PC-9 (cell line): ENCODE measurements at regions not wholly inside any gene's neighbourhood (a gene's known extent, or its start where the extent isn't known, plus 50 kb on each side); places are given as distances from the start of the nearest gene placed in this dataset.

Experiments
- CTCF ChIP-seq: fragments of 200-600 bp; sonication (generic); conservative IDR thresholded peaks from 2 replicates; pipeline ENCODE4 v1.6.1; 2017; ENCODE audit warnings: mixed run types, antibody characterized with exemption, mild to moderate bottlenecking, moderate library complexity
- EZH2 ChIP-seq: fragments of 200-600 bp; sonication (generic); IDR thresholded peaks from 2 replicates; pipeline ENCODE4 v1.8.0; 2017; ENCODE audit warnings: antibody characterized with exemption, low read depth

- TF ChIP-seq CTCF (no peak), EZH2 (no peak)
Observed at GRCh38 chrX:112979879-112980278, 139.2 kb upstream of the AMOT start.
